WTC11 (cell line): ENCODE measurements at regions not wholly inside any gene's neighbourhood (a gene's known extent, or its start where the extent isn't known, plus 50 kb on each side); places are given as distances from the start of the nearest gene placed in this dataset.
A peak's percentile ranks its signal among the peaks of the same experiment; 100 is the strongest.

ENCODE experiments used
- ATAC-seq: fragments of 200-7000 bp; cut with Tn5 transposase; 2 replicates; pipeline ENCODE4 v1.10.0; 2021; ENCODE audit warnings: mild to moderate bottlenecking, moderate library complexity
- CTCF ChIA-PET: fragments of 300-600 bp; sonication (Branson Sonifier 250); formaldehyde crosslinking; loops from one replicate; lab custom pipeline; 2021; ENCODE audit warnings: antibody characterized with exemption; lab: Charles Lee
- POLR2A ChIA-PET: fragments of 350-600 bp; sonication (Branson Sonifier 250); formaldehyde crosslinking; loops from one replicate; lab custom pipeline; 2021; ENCODE audit warnings: antibody characterized with exemption; lab: Charles Lee
- DNase-seq: peaks from one replicate; pipeline ENCODE4 v3.0.0; 2021; ENCODE audit warnings: low spot score
- H3K27ac Mint-ChIP-seq: 2 replicates; pipeline ENCODE4 v1.8.0; 2021; ENCODE audit warnings: mixed read lengths
- H3K27me3 Mint-ChIP-seq: 2 replicates; pipeline ENCODE4 v1.8.0; 2021; ENCODE audit warnings: low read depth, mild to moderate bottlenecking, moderate library complexity, mixed read lengths
- H3K36me3 Mint-ChIP-seq: 2 replicates; pipeline ENCODE4 v1.8.0; 2021; ENCODE audit warnings: mixed read lengths
- H3K4me1 Mint-ChIP-seq: 2 replicates; pipeline ENCODE4 v1.8.0; 2022; ENCODE audit warnings: mixed read lengths
- H3K4me3 Mint-ChIP-seq: 2 replicates; pipeline ENCODE4 v1.8.0; 2021; ENCODE audit warnings: mild to moderate bottlenecking, moderate library complexity, mixed read lengths
- H3K9me3 Mint-ChIP-seq: 2 replicates; pipeline ENCODE4 v1.8.0; 2021; ENCODE audit warnings: mixed read lengths
- ATF1 ChIP-seq: sonication (generic); formaldehyde crosslinking; IDR thresholded peaks from 2 replicates; pipeline ENCODE4 v1.8.1; 2023; ENCODE audit warnings: mild to moderate bottlenecking, moderate library complexity, missing genetic modification reagents
- CREM ChIP-seq: sonication (generic); formaldehyde crosslinking; IDR thresholded peaks from 2 replicates; pipeline ENCODE4 v1.8.1; 2022; ENCODE audit warnings: mild to moderate bottlenecking, missing genetic modification reagents, moderate library complexity
- ESRRA ChIP-seq: sonication (generic); formaldehyde crosslinking; IDR thresholded peaks from 2 replicates; pipeline ENCODE4 v1.8.1; 2022; ENCODE audit warnings: mild to moderate bottlenecking, missing genetic modification reagents, borderline replicate concordance
- NFE2L1 ChIP-seq: sonication (generic); formaldehyde crosslinking; IDR thresholded peaks from 2 replicates; pipeline ENCODE4 v1.8.1; 2023; ENCODE audit warnings: missing genetic modification reagents
- SMAD3 ChIP-seq: sonication (generic); formaldehyde crosslinking; IDR thresholded peaks from 2 replicates; pipeline ENCODE4 v1.8.0; 2022; ENCODE audit warnings: missing genetic modification reagents, mild to moderate bottlenecking, borderline replicate concordance
- ZNF263 ChIP-seq: sonication (generic); formaldehyde crosslinking; IDR thresholded peaks from 2 replicates; pipeline ENCODE4 v1.8.1; 2022; ENCODE audit warnings: low read depth, mild to moderate bottlenecking, moderate library complexity, missing genetic modification reagents
- TF ChIP-seq, protein P1 (sequence below): sonication (generic); formaldehyde crosslinking; IDR thresholded peaks from 2 replicates; pipeline ENCODE4 v1.8.1; 2022; ENCODE audit warnings: missing genetic modification reagents, borderline replicate concordance
- TF ChIP-seq, protein P2 (sequence below): sonication (generic); formaldehyde crosslinking; IDR thresholded peaks from 2 replicates; pipeline ENCODE4 v1.8.1; 2023; ENCODE audit warnings: mild to moderate bottlenecking, missing genetic modification reagents, moderate library complexity
- TF ChIP-seq, protein P3 (sequence below): sonication (generic); formaldehyde crosslinking; IDR thresholded peaks from 2 replicates; pipeline ENCODE4 v1.8.0; 2023; ENCODE audit warnings: missing genetic modification reagents, mild to moderate bottlenecking, borderline replicate concordance
- TF ChIP-seq, protein P4 (sequence below): sonication (generic); formaldehyde crosslinking; IDR thresholded peaks from 2 replicates; pipeline ENCODE4 v1.8.1; 2022; ENCODE audit warnings: low read depth, mild to moderate bottlenecking, moderate library complexity, missing genetic modification reagents, borderline replicate concordance
- TF ChIP-seq, protein P5 (sequence below): fragments of 250-450 bp; sonication (Bioruptor Pico); IDR thresholded peaks from 2 replicates; pipeline ENCODE4 v1.9.0; 2021; ENCODE audit warnings: moderate library complexity, mild to moderate bottlenecking, inconsistent platforms, borderline replicate concordance

DNA sequence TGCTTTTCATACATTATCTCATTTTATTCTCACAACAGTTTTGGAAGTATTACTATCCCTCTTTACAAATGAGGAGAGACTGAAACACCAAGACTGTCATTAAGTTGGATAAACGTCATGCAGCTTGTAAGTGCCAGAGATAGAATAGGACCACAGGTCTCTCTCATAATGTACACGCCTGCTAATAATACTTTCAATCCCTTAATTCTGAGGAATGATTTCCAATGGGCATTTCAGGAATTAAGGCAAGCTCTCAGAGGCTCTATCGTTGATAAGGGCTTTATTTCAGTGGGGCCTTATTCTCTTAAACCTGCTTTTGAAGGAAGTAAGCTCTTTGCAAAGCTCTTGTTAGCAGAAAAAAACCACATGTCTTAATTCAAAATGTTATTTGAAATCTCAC, 229.1 kb downstream of the NFKBIZ start (continued):
- TF ChIP-seq SMAD3 (CRISPR knock-in tag) (no peak), ZNF263 (CRISPR knock-in tag) (no peak)
- TF ChIP-seq, protein P1, sequence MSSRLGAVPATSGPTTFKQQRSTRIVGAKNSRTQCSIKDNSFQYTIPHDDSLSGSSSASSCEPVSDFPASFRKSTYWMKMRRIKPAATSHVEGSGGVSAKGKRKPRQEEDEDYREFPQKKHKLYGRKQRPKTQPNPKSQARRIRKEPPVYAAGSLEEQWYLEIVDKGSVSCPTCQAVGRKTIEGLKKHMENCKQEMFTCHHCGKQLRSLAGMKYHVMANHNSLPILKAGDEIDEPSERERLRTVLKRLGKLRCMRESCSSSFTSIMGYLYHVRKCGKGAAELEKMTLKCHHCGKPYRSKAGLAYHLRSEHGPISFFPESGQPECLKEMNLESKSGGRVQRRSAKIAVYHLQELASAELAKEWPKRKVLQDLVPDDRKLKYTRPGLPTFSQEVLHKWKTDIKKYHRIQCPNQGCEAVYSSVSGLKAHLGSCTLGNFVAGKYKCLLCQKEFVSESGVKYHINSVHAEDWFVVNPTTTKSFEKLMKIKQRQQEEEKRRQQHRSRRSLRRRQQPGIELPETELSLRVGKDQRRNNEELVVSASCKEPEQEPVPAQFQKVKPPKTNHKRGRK (CRISPR knock-in tag): no peak
- TF ChIP-seq, all 79 proteins: peak for 0

DNA sequence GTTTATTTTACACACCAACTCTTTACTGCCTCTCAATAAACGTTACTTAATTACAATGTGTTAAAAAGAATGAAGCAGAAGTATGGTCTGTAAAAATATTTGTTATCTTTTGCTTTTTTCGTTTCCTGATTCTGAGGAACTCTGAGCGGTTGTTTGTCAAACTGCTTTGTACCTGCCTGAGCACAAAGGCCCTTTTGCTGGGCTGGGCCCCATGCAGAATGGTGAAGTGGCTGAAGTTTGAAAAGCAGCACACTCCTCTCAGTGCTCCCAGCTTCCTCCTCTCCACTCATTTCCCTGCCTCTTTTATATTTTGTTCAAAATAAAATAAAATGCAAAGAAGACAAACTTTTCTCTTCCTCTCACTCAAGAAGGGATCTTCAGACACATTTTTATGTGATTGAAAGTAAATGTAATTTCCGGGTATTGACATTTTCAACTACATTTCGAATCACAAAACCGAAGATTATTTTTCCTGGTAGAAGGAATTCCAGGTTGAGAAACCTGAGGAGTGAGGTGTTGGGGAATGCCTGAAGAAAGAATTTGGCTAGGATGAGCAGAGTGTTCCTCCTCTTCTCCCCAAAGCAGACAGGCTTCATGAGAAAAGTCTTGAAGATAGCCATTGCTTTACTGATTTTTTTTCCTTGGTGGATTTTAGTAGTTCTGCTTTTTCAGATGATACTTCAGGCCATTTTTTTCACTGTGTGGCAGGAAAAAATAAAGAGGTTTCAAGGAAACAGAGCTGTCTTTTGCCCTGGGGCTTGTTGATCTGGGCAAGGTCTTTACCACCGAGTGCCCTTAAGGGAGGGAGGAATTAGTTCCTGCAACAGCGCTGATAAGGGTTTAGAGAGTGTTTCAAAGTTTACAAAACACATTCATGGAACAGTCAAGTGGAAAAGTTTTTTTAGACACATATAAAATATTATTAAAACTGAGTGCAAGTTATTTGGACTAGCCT, 229.8 kb downstream of the NFKBIZ start:
- peak overlapping the region; percentile 94 for H3K27ac Mint-ChIP-seq
- H3K4me3 Mint-ChIP-seq: no peak overlapping the region
- CTCF ChIA-PET: interaction anchor here (0.9 to 1.7 kb wide), 3 partner anchors 9 to 276 kb away, joined by 3 to 4 read pairs (median 4); no protein-coding TSS in a partner anchor
- no peaks in the 10 kb centered on the region for H3K27me3 Mint-ChIP-seq
- TF ChIP-seq, protein P2, sequence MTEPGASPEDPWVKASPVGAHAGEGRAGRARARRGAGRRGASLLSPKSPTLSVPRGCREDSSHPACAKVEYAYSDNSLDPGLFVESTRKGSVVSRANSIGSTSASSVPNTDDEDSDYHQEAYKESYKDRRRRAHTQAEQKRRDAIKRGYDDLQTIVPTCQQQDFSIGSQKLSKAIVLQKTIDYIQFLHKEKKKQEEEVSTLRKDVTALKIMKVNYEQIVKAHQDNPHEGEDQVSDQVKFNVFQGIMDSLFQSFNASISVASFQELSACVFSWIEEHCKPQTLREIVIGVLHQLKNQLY: no peak
- peak; percentile 53; the same call in 1 of the 2 replicates for TF ChIP-seq ZNF263 (CRISPR knock-in tag)
- TF ChIP-seq, all 79 proteins: peak for 1
- no peaks in the 10 kb centered on the region for H3K36me3 Mint-ChIP-seq
- peaks cover 7% of the 10 kb centered on the region for H3K9me3 Mint-ChIP-seq
- POLR2A ChIA-PET: no interaction called here
- peak; percentile 18 for DNase-seq
- ATAC-seq: peak; percentile 94
- peaks cover 25% of the 10 kb centered on the region for H3K4me1 Mint-ChIP-seq

DNA sequence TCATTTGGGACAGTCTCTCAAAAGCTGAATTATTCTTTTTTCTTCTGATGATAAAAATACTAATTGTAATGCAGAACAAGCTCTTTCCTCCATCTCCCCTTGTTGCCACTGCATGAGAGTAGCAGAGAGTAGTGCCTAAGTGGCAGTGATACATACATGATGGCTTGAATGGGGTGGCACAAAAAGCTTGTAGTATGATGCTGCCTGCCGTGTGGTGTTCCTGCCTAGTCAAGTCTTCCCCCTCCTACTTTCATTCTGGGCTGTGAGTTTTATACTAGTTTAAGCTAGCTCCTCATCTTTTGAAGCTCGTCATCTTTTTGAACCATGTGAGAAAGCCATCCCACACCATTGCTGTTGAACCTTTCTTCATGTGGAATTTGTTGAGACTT, 230.5 kb downstream of the NFKBIZ start:
- peaks cover 25% of the 10 kb centered on the region for H3K4me1 Mint-ChIP-seq
- POLR2A ChIA-PET: interaction anchor here (0.6 kb wide), 1 partner anchor 32 kb away, joined by 3 read pairs; no protein-coding TSS in a partner anchor

More for the DNA sequence above, 230.5 kb downstream of the NFKBIZ start:
- 0 out of 2 replicates have a peak overlapping the region, but pooled peaks have one; percentile 23 for H3K27ac Mint-ChIP-seq
- CTCF ChIA-PET: interaction anchor here (0.9 to 1.7 kb wide), 2 partner anchors 9 to 277 kb away, joined by 3 to 4 read pairs; no protein-coding TSS in a partner anchor
- H3K27me3 Mint-ChIP-seq: no peaks in the 10 kb centered on the region
- no peak for ATAC-seq
- peaks cover 7% of the 10 kb centered on the region for H3K9me3 Mint-ChIP-seq
- H3K4me3 Mint-ChIP-seq: no peak overlapping the region
- TF ChIP-seq NFE2L1 (CRISPR knock-in tag) (no peak), ATF1 (CRISPR knock-in tag) (no peak), CREM (CRISPR knock-in tag) (no peak), ESRRA (CRISPR knock-in tag) (no peak)
- TF ChIP-seq, protein P3, sequence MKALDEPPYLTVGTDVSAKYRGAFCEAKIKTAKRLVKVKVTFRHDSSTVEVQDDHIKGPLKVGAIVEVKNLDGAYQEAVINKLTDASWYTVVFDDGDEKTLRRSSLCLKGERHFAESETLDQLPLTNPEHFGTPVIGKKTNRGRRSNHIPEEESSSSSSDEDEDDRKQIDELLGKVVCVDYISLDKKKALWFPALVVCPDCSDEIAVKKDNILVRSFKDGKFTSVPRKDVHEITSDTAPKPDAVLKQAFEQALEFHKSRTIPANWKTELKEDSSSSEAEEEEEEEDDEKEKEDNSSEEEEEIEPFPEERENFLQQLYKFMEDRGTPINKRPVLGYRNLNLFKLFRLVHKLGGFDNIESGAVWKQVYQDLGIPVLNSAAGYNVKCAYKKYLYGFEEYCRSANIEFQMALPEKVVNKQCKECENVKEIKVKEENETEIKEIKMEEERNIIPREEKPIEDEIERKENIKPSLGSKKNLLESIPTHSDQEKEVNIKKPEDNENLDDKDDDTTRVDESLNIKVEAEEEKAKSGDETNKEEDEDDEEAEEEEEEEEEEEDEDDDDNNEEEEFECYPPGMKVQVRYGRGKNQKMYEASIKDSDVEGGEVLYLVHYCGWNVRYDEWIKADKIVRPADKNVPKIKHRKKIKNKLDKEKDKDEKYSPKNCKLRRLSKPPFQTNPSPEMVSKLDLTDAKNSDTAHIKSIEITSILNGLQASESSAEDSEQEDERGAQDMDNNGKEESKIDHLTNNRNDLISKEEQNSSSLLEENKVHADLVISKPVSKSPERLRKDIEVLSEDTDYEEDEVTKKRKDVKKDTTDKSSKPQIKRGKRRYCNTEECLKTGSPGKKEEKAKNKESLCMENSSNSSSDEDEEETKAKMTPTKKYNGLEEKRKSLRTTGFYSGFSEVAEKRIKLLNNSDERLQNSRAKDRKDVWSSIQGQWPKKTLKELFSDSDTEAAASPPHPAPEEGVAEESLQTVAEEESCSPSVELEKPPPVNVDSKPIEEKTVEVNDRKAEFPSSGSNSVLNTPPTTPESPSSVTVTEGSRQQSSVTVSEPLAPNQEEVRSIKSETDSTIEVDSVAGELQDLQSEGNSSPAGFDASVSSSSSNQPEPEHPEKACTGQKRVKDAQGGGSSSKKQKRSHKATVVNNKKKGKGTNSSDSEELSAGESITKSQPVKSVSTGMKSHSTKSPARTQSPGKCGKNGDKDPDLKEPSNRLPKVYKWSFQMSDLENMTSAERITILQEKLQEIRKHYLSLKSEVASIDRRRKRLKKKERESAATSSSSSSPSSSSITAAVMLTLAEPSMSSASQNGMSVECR (CRISPR knock-in tag): no peak
- TF ChIP-seq, protein P4, sequence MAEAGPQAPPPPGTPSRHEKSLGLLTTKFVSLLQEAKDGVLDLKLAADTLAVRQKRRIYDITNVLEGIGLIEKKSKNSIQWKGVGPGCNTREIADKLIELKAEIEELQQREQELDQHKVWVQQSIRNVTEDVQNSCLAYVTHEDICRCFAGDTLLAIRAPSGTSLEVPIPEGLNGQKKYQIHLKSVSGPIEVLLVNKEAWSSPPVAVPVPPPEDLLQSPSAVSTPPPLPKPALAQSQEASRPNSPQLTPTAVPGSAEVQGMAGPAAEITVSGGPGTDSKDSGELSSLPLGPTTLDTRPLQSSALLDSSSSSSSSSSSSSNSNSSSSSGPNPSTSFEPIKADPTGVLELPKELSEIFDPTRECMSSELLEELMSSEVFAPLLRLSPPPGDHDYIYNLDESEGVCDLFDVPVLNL (CRISPR knock-in tag): no peak
- TF ChIP-seq, protein P5, sequence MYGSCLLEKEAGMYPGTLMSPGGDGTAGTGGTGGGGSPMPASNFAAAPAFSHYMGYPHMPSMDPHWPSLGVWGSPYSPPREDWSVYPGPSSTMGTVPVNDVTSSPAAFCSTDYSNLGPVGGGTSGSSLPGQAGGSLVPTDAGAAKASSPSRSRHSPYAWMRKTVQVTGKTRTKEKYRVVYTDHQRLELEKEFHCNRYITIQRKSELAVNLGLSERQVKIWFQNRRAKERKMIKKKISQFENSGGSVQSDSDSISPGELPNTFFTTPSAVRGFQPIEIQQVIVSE (CRISPR knock-in tag): no peak
- H3K36me3 Mint-ChIP-seq: no peaks in the 10 kb centered on the region
- DNase-seq: no peak
